Small intestine (tissue), 7 donors: ENCODE measurements at regions not wholly inside any gene's neighbourhood (a gene's known extent, or its start where the extent isn't known, plus 50 kb on each side); places are given as distances from the start of the nearest gene placed in this dataset.
A peak's percentile ranks its signal among the peaks of the same experiment; 100 is the strongest.

Source experiments
- DNase-seq, 2 donors: peaks; one replicate each; pipeline versions ENCODE4 v3.0.0 to v3.0.0-alpha.2; 2013
- FAIRE-seq: peaks from 2 replicates; lab custom pipeline; 2012; peaks lifted over from hg19 to GRCh38; lab: Jason Lieb, UNC
- H3K27ac ChIP-seq, 3 donors: one replicate each; pipeline ENCODE4 v1.5.1; 2013; ENCODE audit warnings: low read length in 2 of 3, mild to moderate bottlenecking in 2 of 3, control low read depth in 1 of 3, inconsistent platforms in 1 of 3, low read depth in 1 of 3, moderate library complexity in 1 of 3
- H3K27me3 ChIP-seq, 3 donors: one replicate each; pipeline ENCODE4 v1.6.1; 2013; ENCODE audit warnings: low read length in 3 of 3, inconsistent platforms in 1 of 3; ENCODE audit not compliant: control insufficient read depth in 3 of 3, insufficient read depth in 3 of 3
- H3K36me3 ChIP-seq, 3 donors: one replicate each; pipeline ENCODE4 v1.6.1; 2013; ENCODE audit warnings: low read length in 3 of 3, inconsistent platforms in 1 of 3, low read depth in 1 of 3, mild to moderate bottlenecking in 1 of 3, moderate library complexity in 1 of 3; ENCODE audit not compliant: control insufficient read depth in 3 of 3, insufficient read depth in 2 of 3
- H3K4me1 ChIP-seq, 3 donors: one replicate each; pipeline ENCODE4 v1.6.1; 2013; ENCODE audit warnings: low read length in 2 of 3, inconsistent platforms in 1 of 3, low read depth in 1 of 3, mild to moderate bottlenecking in 1 of 3, moderate library complexity in 1 of 3; ENCODE audit not compliant: control insufficient read depth in 3 of 3, insufficient read depth in 2 of 3
- H3K4me3 ChIP-seq, 3 donors: one replicate each; pipeline ENCODE4 v1.5.1; 2013; ENCODE audit warnings: low read length in 3 of 3, control low read depth in 1 of 3, inconsistent platforms in 1 of 3, low read depth in 1 of 3, mild to moderate bottlenecking in 1 of 3, moderate library complexity in 1 of 3
- H3K9me3 ChIP-seq, 2 donors: one replicate each; pipeline ENCODE4 v1.6.1; 2013; ENCODE audit warnings: low read depth in 1 of 2, low read length in 1 of 2; ENCODE audit not compliant: control insufficient read depth in 2 of 2, insufficient read depth in 1 of 2
- WGBS, 3 donors: extraction: QIAGEN DNeasy Blood & Tissue Kit; methylation state at CpG; one replicate each; pipeline ENCODE4 v1.1.7; 2013; 5-methylcytosine and 5-hydroxymethylcytosine counted together
- donor health status: healthy with polysubstance abuse.
- donor health status: control.
- donor health status: control.
- donor health status: Bipolar disorder and iron deficiency.
- donor health status: healthy.

DNA sequence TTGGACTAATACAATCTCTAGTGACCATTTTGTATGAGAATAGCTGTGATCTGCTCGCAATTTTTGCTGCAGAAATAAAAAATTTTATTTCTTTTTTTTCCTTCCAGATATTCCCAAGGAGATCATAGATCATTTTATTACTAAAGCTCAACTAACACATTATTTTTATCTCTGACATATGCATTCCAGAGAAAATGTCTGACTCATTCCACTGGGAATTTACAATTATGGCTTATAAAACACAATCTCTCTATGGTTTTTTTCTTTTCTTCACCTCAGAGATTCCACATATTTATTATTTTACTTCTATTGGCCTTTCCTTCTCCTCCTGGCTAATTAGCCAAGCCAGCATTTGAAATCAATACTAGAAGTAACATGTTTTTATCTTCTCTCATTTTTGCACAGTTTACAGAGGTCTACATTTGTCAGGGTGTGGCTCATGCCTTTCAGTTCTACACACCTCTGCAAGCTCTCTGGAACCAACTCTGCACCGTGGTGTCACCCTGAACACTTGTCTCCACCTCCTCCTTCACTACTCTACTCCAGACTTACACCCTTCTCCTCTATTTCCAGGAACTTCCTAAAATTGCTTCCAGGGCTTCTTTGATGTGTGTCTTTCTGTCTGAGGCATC lies 59.8 kb upstream of the GPM6A start:
- Histone ChIP-seq H3K9me3 (peaks cover 0 to 2% of the 10 kb centered on the region in 2 donors), H3K4me1 (no peaks in the 10 kb centered on the region), H3K36me3 (no peaks in the 10 kb centered on the region), H3K27ac (no peak overlapping the region), H3K4me3 (no peak overlapping the region), H3K27me3 (no peaks in the 10 kb centered on the region)
- DNase-seq (no peak), FAIRE-seq (no peak)
- WGBS, 3 donors, result 41 to 56% (median 43%) methylated on average over 2 of the region's 2 CpGs

DNA sequence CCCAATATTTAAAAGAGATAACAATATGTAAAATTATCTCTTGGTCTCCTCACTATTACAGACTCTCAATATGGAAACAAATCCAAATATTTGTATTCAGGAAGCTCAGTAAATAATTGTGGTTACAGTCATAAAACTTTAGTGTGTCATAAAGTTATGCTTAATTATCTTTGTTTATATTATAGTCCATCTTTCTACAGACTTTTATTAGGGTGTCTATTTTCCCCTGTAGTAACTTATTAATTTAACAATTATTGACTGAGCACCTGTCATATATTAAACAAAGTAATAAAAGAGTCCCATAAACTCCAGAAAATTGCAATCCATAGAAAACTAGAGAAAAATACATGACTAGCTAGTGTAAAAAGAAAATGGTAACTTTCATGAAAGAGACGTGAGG lies 61.6 kb upstream of the GPM6A start:
- DNase-seq (peak in 1 of 2 donors; percentile 26), FAIRE-seq (peak; percentile 10)
- Histone ChIP-seq H3K4me3 (no peak overlapping the region), H3K4me1 (no peaks in the 10 kb centered on the region), H3K36me3 (no peaks in the 10 kb centered on the region), H3K27me3 (no peaks in the 10 kb centered on the region), H3K27ac (no peak overlapping the region), H3K9me3 (peaks cover 0 to 12% of the 10 kb centered on the region in 2 donors)
- WGBS, 3 donors, result 6 to 58% (median 26%) methylated on average over 1 of the region's 1 CpG

DNA sequence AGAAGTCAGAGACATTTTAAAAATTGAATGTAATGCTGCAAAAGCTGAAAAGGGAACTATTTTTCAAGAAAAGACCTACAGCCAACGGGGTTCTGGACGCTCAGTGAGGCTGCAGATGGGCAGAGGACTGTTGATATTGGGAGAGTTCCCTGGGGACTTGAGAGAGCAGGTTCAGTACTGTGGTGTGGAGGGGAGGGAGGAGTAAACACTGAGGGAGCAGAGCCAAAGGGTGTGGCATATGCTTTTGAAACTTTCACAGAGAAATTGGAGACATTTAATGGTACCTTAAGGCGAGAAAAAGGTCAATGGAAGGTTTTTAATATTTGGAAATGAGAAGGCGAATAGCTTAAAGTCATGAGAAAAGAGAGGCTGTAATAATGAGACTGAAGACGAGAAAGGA lies 62.2 kb upstream of the GPM6A start:
- Histone ChIP-seq H3K27ac (no peak overlapping the region), H3K4me3 (no peak overlapping the region), H3K27me3 (no peaks in the 10 kb centered on the region), H3K9me3 (peaks cover 0 to 16% of the 10 kb centered on the region in 2 donors), H3K36me3 (no peaks in the 10 kb centered on the region), H3K4me1 (no peaks in the 10 kb centered on the region)
- WGBS, 3 donors, result 37 to 64% (median 39%) methylated on average over 5 of the region's 5 CpGs
- DNase-seq, result no peak
- no peak for FAIRE-seq

DNA sequence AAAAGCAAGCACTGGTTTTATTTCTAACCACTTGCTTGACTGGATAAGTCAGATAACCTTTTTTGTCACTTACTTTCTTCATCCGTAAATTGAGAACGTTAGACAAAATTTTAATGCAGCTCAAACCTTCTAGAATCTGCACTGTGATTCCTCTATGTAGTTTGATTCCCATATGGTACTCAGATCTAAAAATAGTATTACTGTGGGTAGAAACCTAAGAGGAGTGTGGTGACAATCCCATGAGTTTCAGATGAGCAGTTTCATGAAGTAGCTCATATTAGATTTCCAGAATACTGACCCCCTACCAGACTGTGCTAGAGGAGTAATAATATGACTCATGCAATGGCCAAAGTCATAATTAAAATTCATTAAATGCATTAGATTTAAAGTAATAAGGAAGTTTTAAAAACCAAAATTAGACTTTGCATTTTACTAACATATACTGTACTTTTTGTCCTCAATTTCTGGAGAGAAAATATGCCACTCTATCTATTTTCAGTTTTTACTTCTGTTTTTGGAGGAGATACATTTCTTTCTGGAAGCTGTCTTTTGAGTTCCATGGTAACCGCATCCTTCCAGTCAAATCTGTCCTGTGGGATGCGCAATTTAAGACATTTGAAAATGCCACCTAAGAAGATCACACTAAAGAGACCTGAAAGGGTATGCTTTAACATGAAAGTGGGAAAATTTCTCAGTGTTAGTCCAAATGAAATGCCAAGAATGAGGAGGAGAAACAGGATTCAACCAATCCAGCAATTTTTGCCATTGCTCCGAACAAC lies 64.1 kb upstream of the GPM6A start:
- H3K27ac ChIP-seq, result no peak overlapping the region

DNA sequence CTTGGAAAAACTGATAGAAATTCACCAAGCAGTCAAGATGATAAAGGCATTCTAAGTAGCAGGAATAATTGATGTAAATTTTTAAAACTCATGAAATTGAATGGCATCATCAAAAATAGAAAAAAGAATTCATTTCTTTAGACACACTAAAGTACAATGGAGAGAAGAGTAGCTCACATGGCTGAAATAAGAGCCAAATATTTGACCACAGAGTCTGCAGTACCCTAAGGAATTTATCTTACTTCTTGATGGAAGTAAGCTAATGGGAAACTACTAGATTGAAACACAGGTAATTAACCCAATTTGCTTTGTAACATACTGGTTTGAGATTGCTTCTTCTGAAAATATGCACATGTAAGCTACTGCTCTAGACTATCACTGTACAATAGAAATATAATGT lies 70.8 kb upstream of the GPM6A start:
- Histone ChIP-seq H3K9me3 (peaks cover 0 to 12% of the 10 kb centered on the region in 2 donors), H3K4me1 (no peaks in the 10 kb centered on the region), H3K4me3 (no peak overlapping the region), H3K36me3 (no peaks in the 10 kb centered on the region), H3K27ac (no peak overlapping the region), H3K27me3 (no peaks in the 10 kb centered on the region)
- DNase-seq (no peak), FAIRE-seq (no peak)

More for the DNA sequence above, 64.1 kb upstream of the GPM6A start:
- no peaks in the 10 kb centered on the region for H3K4me1 ChIP-seq
- FAIRE-seq (no peak), DNase-seq (no peak)
- WGBS, 3 donors, result 87 to 94% (median 93%) methylated on average over 5 of the region's 5 CpGs
- no peaks in the 10 kb centered on the region for H3K27me3 ChIP-seq
- H3K4me3 ChIP-seq, result no peak overlapping the region
- H3K9me3 ChIP-seq, result peaks cover 0 to 17% of the 10 kb centered on the region in 2 donors
- no peaks in the 10 kb centered on the region for H3K36me3 ChIP-seq

DNA sequence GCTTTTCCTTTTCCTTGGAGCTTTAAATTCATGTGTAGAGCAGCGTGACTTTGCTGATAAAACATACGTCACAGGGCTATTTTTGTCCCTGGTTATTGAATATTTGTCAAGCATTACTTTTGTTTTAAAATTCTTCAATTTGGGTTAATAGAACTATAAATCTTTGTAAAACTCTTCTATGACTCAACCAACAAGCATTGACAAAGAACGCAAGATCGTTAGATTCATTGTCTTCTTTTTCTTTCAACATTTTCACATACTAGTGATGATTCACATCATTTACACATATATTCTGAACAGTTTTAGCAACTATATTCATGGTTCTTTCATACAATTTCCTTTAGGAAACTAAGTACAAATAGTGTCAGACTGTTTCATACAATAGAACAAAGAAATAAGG lies 72.0 kb upstream of the GPM6A start:
- H3K4me1 ChIP-seq, result no peaks in the 10 kb centered on the region
- DNase-seq, result no peak
- peaks cover 0 to 3% of the 10 kb centered on the region in 2 donors for H3K9me3 ChIP-seq
- no peak overlapping the region for H3K27ac ChIP-seq
- H3K36me3 ChIP-seq, result no peaks in the 10 kb centered on the region
- no peaks in the 10 kb centered on the region for H3K27me3 ChIP-seq
- no peak for FAIRE-seq
- 70 to 76% (median 70%) methylated on average over 4 of the region's 4 CpGs for WGBS, 3 donors
- H3K4me3 ChIP-seq, result no peak overlapping the region

DNA sequence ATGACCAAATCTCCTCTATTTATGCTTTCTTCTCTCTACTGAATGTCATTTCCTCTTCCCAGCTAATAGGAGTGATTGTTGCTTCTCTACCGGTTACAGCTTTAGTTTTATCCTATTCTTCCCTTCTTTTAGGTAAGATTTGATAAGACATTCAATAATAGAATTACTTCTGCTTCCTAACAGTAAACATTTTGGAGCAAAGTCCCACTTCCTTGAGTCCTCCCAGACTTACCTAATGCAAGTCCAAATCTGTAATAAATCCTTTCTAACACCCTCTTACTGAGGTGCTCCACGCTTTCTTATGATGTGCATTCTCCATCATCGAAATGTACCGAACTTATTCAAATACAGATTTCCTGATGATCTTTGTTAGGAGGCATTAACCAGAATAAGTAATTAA lies 79.2 kb upstream of the GPM6A start:
- FAIRE-seq, result no peak
- WGBS, 3 donors, result 43 to 76% (median 64%) methylated on average over 4 of the region's 4 CpGs
- Histone ChIP-seq H3K4me1 (no peaks in the 10 kb centered on the region), H3K27me3 (no peaks in the 10 kb centered on the region), H3K36me3 (no peaks in the 10 kb centered on the region), H3K27ac (no peak overlapping the region), H3K9me3 (no peaks in the 10 kb centered on the region), H3K4me3 (no peak overlapping the region)
- no peak for DNase-seq

DNA sequence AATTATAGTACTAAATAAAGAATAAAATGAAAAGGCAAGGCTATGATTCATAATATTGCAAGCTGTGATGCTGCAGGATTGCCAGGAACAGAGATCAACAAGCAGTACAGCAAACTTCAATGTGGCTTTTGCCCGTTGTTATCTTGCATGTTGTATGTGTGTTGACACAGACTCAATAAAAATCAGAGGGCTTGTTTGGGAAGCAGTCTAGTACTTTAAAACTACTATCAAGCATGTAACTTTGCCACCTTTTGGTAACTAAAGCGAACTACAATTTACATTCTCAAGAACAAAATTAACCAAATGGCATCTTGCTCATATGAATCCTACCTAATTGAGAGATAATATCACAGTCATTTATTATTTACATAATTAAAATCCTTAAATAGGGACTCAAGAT lies 79.8 kb upstream of the GPM6A start:
- H3K27me3 ChIP-seq, result no peaks in the 10 kb centered on the region
- FAIRE-seq (no peak), DNase-seq (peak; percentile 61 to 73)
- no peaks in the 10 kb centered on the region for H3K4me1 ChIP-seq
- H3K4me3 ChIP-seq, result no peak overlapping the region
- no peaks in the 10 kb centered on the region for H3K36me3 ChIP-seq
- no peaks in the 10 kb centered on the region for H3K9me3 ChIP-seq
- H3K27ac ChIP-seq, result no peak overlapping the region
- 0 to 15% (median 2%) methylated on average over 2 of the region's 2 CpGs for WGBS, 3 donors
